ENCODE measurements at regions not wholly inside any gene's neighbourhood (a gene's known extent, or its start where the extent isn't known, plus 50 kb on each side); places are given as distances from the start of the nearest gene placed in this dataset.

DNA sequence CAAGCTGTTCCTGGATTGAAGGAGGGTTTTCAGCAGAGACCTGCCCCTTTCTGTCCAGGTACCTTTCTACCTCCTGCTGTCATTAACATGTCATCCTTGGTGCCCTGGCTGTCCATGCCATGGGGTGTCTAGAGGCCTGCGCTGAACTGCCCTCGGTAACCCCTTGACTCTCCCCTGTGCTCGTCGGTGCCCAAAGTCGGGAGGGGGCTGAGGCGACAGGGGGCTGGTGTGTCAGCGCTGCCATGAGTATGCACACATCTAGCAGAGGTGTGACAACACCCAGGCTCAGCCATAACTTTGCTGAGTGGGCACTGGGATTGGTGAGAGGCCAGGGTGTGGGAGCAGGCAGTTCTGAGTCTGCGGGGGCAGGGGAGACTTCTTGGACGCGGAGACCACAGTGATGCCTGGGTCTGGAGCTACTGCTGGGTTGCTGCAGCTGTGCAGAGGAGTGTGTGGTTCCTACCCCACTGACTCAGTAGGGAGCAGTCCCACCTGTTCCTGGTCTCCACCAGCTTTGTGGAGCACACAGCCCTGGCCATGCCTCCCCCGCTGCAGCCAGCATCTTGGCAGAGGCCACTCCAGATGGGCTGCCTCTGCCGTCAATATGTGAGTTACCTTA is 376.2 kb upstream of the SEMA3C start:
- TF ChIP-seq, protein P1, sequence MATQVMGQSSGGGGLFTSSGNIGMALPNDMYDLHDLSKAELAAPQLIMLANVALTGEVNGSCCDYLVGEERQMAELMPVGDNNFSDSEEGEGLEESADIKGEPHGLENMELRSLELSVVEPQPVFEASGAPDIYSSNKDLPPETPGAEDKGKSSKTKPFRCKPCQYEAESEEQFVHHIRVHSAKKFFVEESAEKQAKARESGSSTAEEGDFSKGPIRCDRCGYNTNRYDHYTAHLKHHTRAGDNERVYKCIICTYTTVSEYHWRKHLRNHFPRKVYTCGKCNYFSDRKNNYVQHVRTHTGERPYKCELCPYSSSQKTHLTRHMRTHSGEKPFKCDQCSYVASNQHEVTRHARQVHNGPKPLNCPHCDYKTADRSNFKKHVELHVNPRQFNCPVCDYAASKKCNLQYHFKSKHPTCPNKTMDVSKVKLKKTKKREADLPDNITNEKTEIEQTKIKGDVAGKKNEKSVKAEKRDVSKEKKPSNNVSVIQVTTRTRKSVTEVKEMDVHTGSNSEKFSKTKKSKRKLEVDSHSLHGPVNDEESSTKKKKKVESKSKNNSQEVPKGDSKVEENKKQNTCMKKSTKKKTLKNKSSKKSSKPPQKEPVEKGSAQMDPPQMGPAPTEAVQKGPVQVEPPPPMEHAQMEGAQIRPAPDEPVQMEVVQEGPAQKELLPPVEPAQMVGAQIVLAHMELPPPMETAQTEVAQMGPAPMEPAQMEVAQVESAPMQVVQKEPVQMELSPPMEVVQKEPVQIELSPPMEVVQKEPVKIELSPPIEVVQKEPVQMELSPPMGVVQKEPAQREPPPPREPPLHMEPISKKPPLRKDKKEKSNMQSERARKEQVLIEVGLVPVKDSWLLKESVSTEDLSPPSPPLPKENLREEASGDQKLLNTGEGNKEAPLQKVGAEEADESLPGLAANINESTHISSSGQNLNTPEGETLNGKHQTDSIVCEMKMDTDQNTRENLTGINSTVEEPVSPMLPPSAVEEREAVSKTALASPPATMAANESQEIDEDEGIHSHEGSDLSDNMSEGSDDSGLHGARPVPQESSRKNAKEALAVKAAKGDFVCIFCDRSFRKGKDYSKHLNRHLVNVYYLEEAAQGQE (IDR thresholded peaks at IDR 0.05; ENCODE audit: insufficient read depth in 1 of 2, low read depth in 2 of 2, low read length in 2 of 2) = no peak
- no peak for TF ChIP-seq FOXP2 (optimal IDR thresholded peaks at IDR 0.05; ENCODE audit: borderline replicate concordance, extremely low read depth, extremely low read length, insufficient read depth)
- no peak for TF ChIP-seq SIN3A (IDR thresholded peaks at IDR 0.05; ENCODE audit: borderline replicate concordance, insufficient read depth, low read length)
- TF ChIP-seq TAF1 (IDR thresholded peaks at IDR 0.05; ENCODE audit: borderline replicate concordance, insufficient read depth, low read length) = no peak
- TF ChIP-seq POLR2AphosphoS5 (IDR thresholded peaks at IDR 0.05; ENCODE audit: low read depth, low read length) = no peak

DNA sequence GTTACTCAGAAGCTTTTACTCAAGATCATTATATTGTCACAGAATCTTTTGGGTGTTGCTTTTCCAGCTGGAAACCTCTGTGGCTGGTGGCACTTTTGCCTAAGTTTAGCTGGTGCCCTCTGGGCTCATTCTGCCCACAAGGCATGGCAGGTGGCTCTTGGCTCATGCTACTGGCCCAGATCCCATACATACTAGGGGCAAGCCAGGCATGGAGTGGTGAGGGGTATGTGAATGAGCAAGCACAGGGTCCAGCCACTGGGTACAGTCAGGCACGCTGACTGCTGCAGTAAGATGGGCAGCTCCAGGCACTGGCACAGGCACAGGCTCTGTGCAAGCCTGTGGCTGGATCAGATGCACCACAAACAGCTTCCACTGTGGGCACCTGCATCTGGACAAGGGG is 375.0 kb upstream of the SEMA3C start:
- TF ChIP-seq FOXP2 (optimal IDR thresholded peaks at IDR 0.05; ENCODE audit: borderline replicate concordance, extremely low read depth, extremely low read length, insufficient read depth) = no peak
- no peak for TF ChIP-seq SIN3A (IDR thresholded peaks at IDR 0.05; ENCODE audit: borderline replicate concordance, insufficient read depth, low read length)
- TF ChIP-seq TAF1 (IDR thresholded peaks at IDR 0.05; ENCODE audit: borderline replicate concordance, insufficient read depth, low read length) = no peak
- TF ChIP-seq, protein P1 (IDR thresholded peaks at IDR 0.05; ENCODE audit: insufficient read depth in 1 of 2, low read depth in 2 of 2, low read length in 2 of 2) = no peak
- no peak for TF ChIP-seq POLR2AphosphoS5 (IDR thresholded peaks at IDR 0.05; ENCODE audit: low read depth, low read length)

DNA sequence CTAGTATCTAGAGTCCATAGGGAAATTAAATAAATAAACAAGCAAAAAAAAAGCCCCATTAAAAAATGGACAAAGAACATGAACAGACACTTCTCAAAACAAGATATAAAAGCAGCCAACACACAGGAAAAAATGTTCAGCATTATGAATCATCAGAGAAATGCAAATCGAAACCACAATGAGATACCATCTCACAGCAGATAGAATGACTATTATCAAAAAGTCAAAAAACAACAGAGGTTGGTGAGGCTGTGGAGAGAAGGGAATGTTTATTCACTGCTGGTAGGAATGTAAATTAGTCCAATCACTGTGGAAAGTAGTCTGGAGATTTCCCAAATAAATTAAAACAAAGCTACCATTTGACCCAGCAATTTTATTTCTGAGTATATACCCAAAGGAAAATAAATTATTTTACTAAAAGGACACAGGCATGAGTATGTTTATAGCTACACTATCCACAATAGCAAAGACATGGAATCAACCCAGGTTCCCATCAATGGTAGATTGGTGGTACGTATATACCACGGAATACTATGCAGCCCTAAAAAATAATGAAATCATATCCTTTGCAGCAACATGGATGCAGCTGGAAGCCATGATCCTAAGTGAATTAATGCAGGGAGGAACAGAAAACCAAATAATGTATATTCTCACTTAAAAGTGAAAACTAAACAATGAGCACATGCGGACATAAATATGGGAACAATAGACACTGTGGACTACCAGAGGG is 366.5 kb upstream of the SEMA3C start:
- TF ChIP-seq FOXP2 (optimal IDR thresholded peaks at IDR 0.05; ENCODE audit: borderline replicate concordance, extremely low read depth, extremely low read length, insufficient read depth) (no peak), SIN3A (IDR thresholded peaks at IDR 0.05; ENCODE audit: borderline replicate concordance, insufficient read depth, low read length) (no peak), TAF1 (IDR thresholded peaks at IDR 0.05; ENCODE audit: borderline replicate concordance, insufficient read depth, low read length) (no peak), POLR2AphosphoS5 (IDR thresholded peaks at IDR 0.05; ENCODE audit: low read depth, low read length) (no peak)
- TF ChIP-seq, protein P1 (IDR thresholded peaks at IDR 0.05; ENCODE audit: insufficient read depth in 1 of 2, low read depth in 2 of 2, low read length in 2 of 2) = no peak

DNA sequence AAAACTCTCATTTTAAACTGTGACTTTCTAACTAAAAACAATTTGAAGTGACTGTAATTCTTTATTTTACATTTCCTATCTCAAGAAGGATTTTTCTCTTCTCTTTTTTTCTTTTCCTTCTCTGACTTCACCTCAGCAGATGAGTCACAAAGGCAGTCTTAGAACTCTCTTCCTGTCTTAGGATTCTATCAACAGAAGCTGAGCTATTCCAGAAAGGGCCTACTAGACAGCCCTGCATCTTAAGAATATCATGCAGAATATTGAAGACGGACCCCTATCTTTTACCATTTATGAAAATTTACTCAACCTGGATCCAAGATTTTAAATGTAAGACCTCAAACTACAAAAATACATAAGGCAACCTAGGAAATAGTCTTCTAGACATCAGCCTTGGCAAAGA is 365.7 kb upstream of the SEMA3C start:
- TF ChIP-seq TAF1 (IDR thresholded peaks at IDR 0.05; ENCODE audit: borderline replicate concordance, insufficient read depth, low read length) (no peak), FOXP2 (optimal IDR thresholded peaks at IDR 0.05; ENCODE audit: borderline replicate concordance, extremely low read depth, extremely low read length, insufficient read depth) (no peak), SIN3A (IDR thresholded peaks at IDR 0.05; ENCODE audit: borderline replicate concordance, insufficient read depth, low read length) (no peak), POLR2AphosphoS5 (IDR thresholded peaks at IDR 0.05; ENCODE audit: low read depth, low read length) (no peak)
- TF ChIP-seq, protein P1 (IDR thresholded peaks at IDR 0.05; ENCODE audit: insufficient read depth in 1 of 2, low read depth in 2 of 2, low read length in 2 of 2) = no peak

Measured in PFSK-1 (cell line).